SK-N-SH treated with all-trans-retinoic acid at 6 μM for 48 hours (cell line): ENCODE measurements at regions not wholly inside any gene's neighbourhood (a gene's known extent, or its start where the extent isn't known, plus 50 kb on each side); places are given as distances from the start of the nearest gene placed in this dataset.

Source experiments
- ATAC-seq: fragments of 200-7000 bp; cut with Tn5 transposase; 3 replicates; pipeline ENCODE4 v1.9.1; 2020; ENCODE audit warnings: mild to moderate bottlenecking, moderate library complexity
- CSDC2 ChIP-seq: fragments of 250-450 bp; sonication (Bioruptor Pico); IDR thresholded peaks from 2 replicates; pipeline ENCODE4 v1.5.0; 2020; ENCODE audit warnings: mild to moderate bottlenecking, moderate library complexity
- CSRNP3 ChIP-seq: fragments of 250-450 bp; sonication (Bioruptor Pico); IDR thresholded peaks from 2 replicates; pipeline ENCODE4 v1.5.1; 2021; ENCODE audit warnings: mild to moderate bottlenecking, moderate library complexity
- ESRRG ChIP-seq: fragments of 250-450 bp; sonication (Bioruptor Pico); IDR thresholded peaks from 2 replicates; pipeline ENCODE4 v1.6.1; 2021; ENCODE audit warnings: mild to moderate bottlenecking
- GLIS3 ChIP-seq: fragments of 250-450 bp; sonication (Bioruptor Pico); IDR thresholded peaks from 2 replicates; pipeline ENCODE4 v1.5.0; 2020; ENCODE audit warnings: mild to moderate bottlenecking, moderate library complexity
- ISL1 ChIP-seq: fragments of 250-450 bp; sonication (Bioruptor Pico); IDR thresholded peaks from 2 replicates; pipeline ENCODE4 v2.1.2; 2022; ENCODE audit warnings: mild to moderate bottlenecking, moderate library complexity
- OSR1 ChIP-seq: fragments of 250-450 bp; sonication (Bioruptor Pico); IDR thresholded peaks from 2 replicates; pipeline ENCODE4 v1.8.0; 2022; ENCODE audit warnings: moderate library complexity, mild to moderate bottlenecking, inconsistent platforms
- PATZ1 ChIP-seq: fragments of 250-450 bp; sonication (Bioruptor Pico); IDR thresholded peaks from 2 replicates; pipeline ENCODE4 v1.8.0; 2020; ENCODE audit warnings: mild to moderate bottlenecking, moderate library complexity, borderline replicate concordance
- PPARA ChIP-seq: fragments of 250-450 bp; sonication (Bioruptor Pico); IDR thresholded peaks from 2 replicates; pipeline ENCODE4 v1.5.0; 2020; ENCODE audit warnings: mild to moderate bottlenecking, borderline replicate concordance
- RARB ChIP-seq: fragments of 250-450 bp; sonication (Bioruptor Pico); IDR thresholded peaks from 2 replicates; pipeline ENCODE4 v1.8.0; 2021; ENCODE audit warnings: mild to moderate bottlenecking, moderate library complexity
- SNAI2 ChIP-seq: fragments of 250-450 bp; sonication (Bioruptor Pico); IDR thresholded peaks from 2 replicates; pipeline ENCODE4 v1.5.0; 2020; ENCODE audit warnings: mild to moderate bottlenecking, moderate library complexity
- TCF4 ChIP-seq: fragments of 250-450 bp; sonication (Bioruptor Pico); IDR thresholded peaks from 2 replicates; pipeline ENCODE4 v1.8.0; 2021; ENCODE audit warnings: mild to moderate bottlenecking, moderate library complexity, borderline replicate concordance
- TOX ChIP-seq: fragments of 250-450 bp; sonication (Bioruptor Pico); IDR thresholded peaks from 2 replicates; pipeline ENCODE4 v1.8.0; 2021; ENCODE audit warnings: mild to moderate bottlenecking, moderate library complexity, borderline replicate concordance
- TSHZ2 ChIP-seq: fragments of 250-450 bp; sonication (Bioruptor Pico); IDR thresholded peaks from 2 replicates; pipeline ENCODE4 v1.5.0; 2020; ENCODE audit warnings: mild to moderate bottlenecking, moderate library complexity
- ZC3H10 ChIP-seq: fragments of 250-450 bp; sonication (Bioruptor Pico); IDR thresholded peaks from 2 replicates; pipeline ENCODE4 v1.5.1; 2021; ENCODE audit warnings: mild to moderate bottlenecking, moderate library complexity
- ZFP3 ChIP-seq: fragments of 250-450 bp; sonication (Bioruptor Pico); IDR thresholded peaks from 2 replicates; pipeline ENCODE4 v1.5.0; 2020; ENCODE audit warnings: mild to moderate bottlenecking, moderate library complexity
- ZFP30 ChIP-seq: fragments of 450-650 bp; formaldehyde crosslinking; IDR thresholded peaks from 2 replicates; pipeline ENCODE4 v1.5.0; 2022; ENCODE audit warnings: mild to moderate bottlenecking, moderate library complexity
- ZNF565 ChIP-seq: fragments of 450-650 bp; formaldehyde crosslinking; conservative IDR thresholded peaks from 2 replicates; pipeline ENCODE4 v1.5.0; 2020; ENCODE audit warnings: low read depth, mild to moderate bottlenecking, moderate library complexity
- TF ChIP-seq, protein P1 (sequence below): fragments of 250-450 bp; sonication (Bioruptor Pico); IDR thresholded peaks from 2 replicates; pipeline ENCODE4 v1.8.0; 2021; ENCODE audit warnings: low read depth, mild to moderate bottlenecking, moderate library complexity, borderline replicate concordance
- TF ChIP-seq, protein P2 (sequence below): fragments of 250-450 bp; sonication (Bioruptor Pico); IDR thresholded peaks from 2 replicates; pipeline ENCODE4 v1.5.1; 2020; ENCODE audit warnings: low read depth, mild to moderate bottlenecking, moderate library complexity

- no peak for ATAC-seq
- TF ChIP-seq, protein P1, sequence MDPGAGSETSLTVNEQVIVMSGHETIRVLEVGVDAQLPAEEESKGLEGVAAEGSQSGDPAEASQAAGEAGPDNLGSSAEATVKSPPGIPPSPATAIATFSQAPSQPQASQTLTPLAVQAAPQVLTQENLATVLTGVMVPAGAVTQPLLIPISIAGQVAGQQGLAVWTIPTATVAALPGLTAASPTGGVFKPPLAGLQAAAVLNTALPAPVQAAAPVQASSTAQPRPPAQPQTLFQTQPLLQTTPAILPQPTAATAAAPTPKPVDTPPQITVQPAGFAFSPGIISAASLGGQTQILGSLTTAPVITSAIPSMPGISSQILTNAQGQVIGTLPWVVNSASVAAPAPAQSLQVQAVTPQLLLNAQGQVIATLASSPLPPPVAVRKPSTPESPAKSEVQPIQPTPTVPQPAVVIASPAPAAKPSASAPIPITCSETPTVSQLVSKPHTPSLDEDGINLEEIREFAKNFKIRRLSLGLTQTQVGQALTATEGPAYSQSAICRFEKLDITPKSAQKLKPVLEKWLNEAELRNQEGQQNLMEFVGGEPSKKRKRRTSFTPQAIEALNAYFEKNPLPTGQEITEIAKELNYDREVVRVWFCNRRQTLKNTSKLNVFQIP (CRISPR knock-in tag) = no peak
- no peak for TF ChIP-seq PATZ1 (CRISPR knock-in tag)
- TF ChIP-seq RARB (CRISPR knock-in tag) = no peak
- TF ChIP-seq SNAI2 (CRISPR knock-in tag) = no peak
- no peak for TF ChIP-seq TOX (CRISPR knock-in tag)
- TF ChIP-seq ZFP30 (CRISPR knock-in tag) = no peak
- TF ChIP-seq GLIS3 = no peak
- no peak for TF ChIP-seq TCF4
- TF ChIP-seq, protein P2, sequence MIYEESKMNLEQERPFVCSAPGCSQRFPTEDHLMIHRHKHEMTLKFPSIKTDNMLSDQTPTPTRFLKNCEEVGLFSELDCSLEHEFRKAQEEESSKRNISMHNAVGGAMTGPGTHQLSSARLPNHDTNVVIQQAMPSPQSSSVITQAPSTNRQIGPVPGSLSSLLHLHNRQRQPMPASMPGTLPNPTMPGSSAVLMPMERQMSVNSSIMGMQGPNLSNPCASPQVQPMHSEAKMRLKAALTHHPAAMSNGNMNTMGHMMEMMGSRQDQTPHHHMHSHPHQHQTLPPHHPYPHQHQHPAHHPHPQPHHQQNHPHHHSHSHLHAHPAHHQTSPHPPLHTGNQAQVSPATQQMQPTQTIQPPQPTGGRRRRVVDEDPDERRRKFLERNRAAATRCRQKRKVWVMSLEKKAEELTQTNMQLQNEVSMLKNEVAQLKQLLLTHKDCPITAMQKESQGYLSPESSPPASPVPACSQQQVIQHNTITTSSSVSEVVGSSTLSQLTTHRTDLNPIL (CRISPR knock-in tag) = no peak
- TF ChIP-seq ISL1 (CRISPR knock-in tag) = no peak
- TF ChIP-seq ZFP3 = no peak
- TF ChIP-seq CSRNP3 (CRISPR knock-in tag) = no peak
- no peak for TF ChIP-seq PPARA (CRISPR knock-in tag)
- TF ChIP-seq TSHZ2 (CRISPR knock-in tag) = no peak
- TF ChIP-seq ZC3H10 (CRISPR knock-in tag) = no peak
- no peak for TF ChIP-seq CSDC2 (CRISPR knock-in tag)
- TF ChIP-seq ESRRG (CRISPR knock-in tag) = no peak
- no peak for TF ChIP-seq ZNF565 (CRISPR knock-in tag)
- TF ChIP-seq OSR1 (CRISPR knock-in tag) = no peak
Observed at GRCh38 chr4:124433500-124433899, 279.0 kb downstream of the ANKRD50 start.

GRCh38 chr4:124435274-124435950 is 277.1 kb downstream of the ANKRD50 start:
- ATAC-seq = no peak

More at GRCh38 chr4:124435274-124435950, 277.1 kb downstream of the ANKRD50 start:
- TF ChIP-seq ZNF565 (CRISPR knock-in tag) (no peak), CSDC2 (CRISPR knock-in tag) (no peak), TCF4 (no peak), PATZ1 (CRISPR knock-in tag) (no peak), ZFP30 (CRISPR knock-in tag) (no peak), OSR1 (CRISPR knock-in tag) (no peak)
- TF ChIP-seq, protein P1 (CRISPR knock-in tag) = no peak
- TF ChIP-seq, protein P2 (CRISPR knock-in tag) = no peak
